Astrocyte (in vitro differentiated cells and primary cell): ENCODE measurements at regions not wholly inside any gene's neighbourhood (a gene's known extent, or its start where the extent isn't known, plus 50 kb on each side); places are given as distances from the start of the nearest gene placed in this dataset.

Experiments
- DNase-seq: peaks from one replicate; pipeline ENCODE4 v3.0.0-alpha.2; 2010; ENCODE audit warnings: low read depth
- FAIRE-seq: peaks from 2 replicates; lab custom pipeline; 2011; peaks lifted over from hg19 to GRCh38; lab: Jason Lieb, UNC
- H2AFZ ChIP-seq: 2 replicates; pipeline ENCODE4 v1.6.0; 2012; ENCODE audit warnings: low read depth, low read length, inconsistent platforms
- H3K27ac ChIP-seq: 2 replicates; pipeline ENCODE4 v1.5.1; 2011; ENCODE audit warnings: low read depth, low read length, inconsistent platforms
- H3K27me3 ChIP-seq: 2 replicates; pipeline ENCODE4 v1.6.0; 2011; ENCODE audit warnings: low read length, inconsistent platforms; ENCODE audit not compliant: insufficient read depth
- H3K36me3 ChIP-seq: 2 replicates; pipeline ENCODE4 v1.5.1; 2011; ENCODE audit warnings: low read length, inconsistent platforms; ENCODE audit not compliant: insufficient read depth
- H3K4me1 ChIP-seq: 2 replicates; pipeline ENCODE4 v1.5.1; 2011; ENCODE audit warnings: low read length, inconsistent platforms; ENCODE audit not compliant: insufficient read depth
- H3K4me2 ChIP-seq: 2 replicates; pipeline ENCODE4 v1.6.0; 2012; ENCODE audit warnings: low read length, inconsistent platforms
- H3K4me3 ChIP-seq: 2 replicates; pipeline ENCODE4 v1.5.1; 2011; ENCODE audit warnings: low read depth, mild to moderate bottlenecking, low read length, inconsistent platforms; ENCODE audit not compliant: insufficient read depth
- H3K79me2 ChIP-seq: 2 replicates; pipeline ENCODE4 v1.6.0; 2012; ENCODE audit warnings: mild to moderate bottlenecking, low read length, inconsistent platforms; ENCODE audit not compliant: insufficient read depth
- H3K9ac ChIP-seq: 2 replicates; pipeline ENCODE4 v1.6.0; 2012; ENCODE audit warnings: mild to moderate bottlenecking, low read length, inconsistent platforms
- H3K9me3 ChIP-seq: 2 replicates; pipeline ENCODE4 v1.5.1; 2012; ENCODE audit warnings: low read depth, mild to moderate bottlenecking, low read length, inconsistent platforms; ENCODE audit not compliant: insufficient read depth
- H4K20me1 ChIP-seq: 2 replicates; pipeline ENCODE4 v1.6.0; 2012; ENCODE audit warnings: low read length, inconsistent platforms; ENCODE audit not compliant: insufficient read depth
- H3K27ac Mint-ChIP-seq: one replicate; pipeline ENCODE4 v1.8.0; 2021; ENCODE audit warnings: mild to moderate bottlenecking, mixed read lengths; ENCODE audit not compliant: unreplicated experiment
- H3K27me3 Mint-ChIP-seq: one replicate; pipeline ENCODE4 v1.8.0; 2021; ENCODE audit warnings: low read depth, mixed read lengths; ENCODE audit not compliant: unreplicated experiment
- H3K36me3 Mint-ChIP-seq: one replicate; pipeline ENCODE4 v1.8.0; 2021; ENCODE audit warnings: low read depth, mixed read lengths; ENCODE audit not compliant: unreplicated experiment
- H3K4me1 Mint-ChIP-seq: one replicate; pipeline ENCODE4 v1.8.0; 2021; ENCODE audit warnings: low read depth, mixed read lengths; ENCODE audit not compliant: unreplicated experiment
- H3K4me3 Mint-ChIP-seq: one replicate; pipeline ENCODE4 v1.8.0; 2021; ENCODE audit warnings: mild to moderate bottlenecking, moderate library complexity, mixed read lengths; ENCODE audit not compliant: unreplicated experiment
- H3K9me3 Mint-ChIP-seq: one replicate; pipeline ENCODE4 v1.8.0; 2021; ENCODE audit warnings: mild to moderate bottlenecking, mixed read lengths; ENCODE audit not compliant: unreplicated experiment
- CTCF ChIP-seq: IDR thresholded peaks from 2 replicates; pipeline ENCODE4 v1.5.1; 2011; ENCODE audit warnings: low read depth, mild to moderate bottlenecking, inconsistent platforms, low read length, moderate library complexity; ENCODE audit not compliant: insufficient read depth
- EZH2 ChIP-seq: IDR thresholded peaks from 2 replicates; pipeline ENCODE4 v1.6.1; 2012; ENCODE audit warnings: mild to moderate bottlenecking, low read length, inconsistent platforms; ENCODE audit not compliant: insufficient read depth

- no peak for FAIRE-seq
- Histone ChIP-seq H3K4me1 (peaks cover 12% of the 10 kb centered on the region), H4K20me1 (no peaks in the 10 kb centered on the region), H3K9ac (peak overlapping the region; percentile 52), H3K4me2 (peak overlapping the region; percentile 70), H3K27ac (peak overlapping the region; percentile 69), H3K9me3 (no peaks in the 10 kb centered on the region), H3K79me2 (no peaks in the 10 kb centered on the region), H3K4me3 (no peak overlapping the region), H3K36me3 (no peaks in the 10 kb centered on the region), H2AFZ (no peak overlapping the region), H3K27me3 (no peaks in the 10 kb centered on the region)
- H3K27me3 Mint-ChIP-seq = no peaks in the 10 kb centered on the region
- TF ChIP-seq EZH2 (no peak), CTCF (no peak)
- peaks cover 8% of the 10 kb centered on the region for H3K9me3 Mint-ChIP-seq
- peak; percentile 85 for DNase-seq
- no peak overlapping the region for H3K4me3 Mint-ChIP-seq
- peaks cover 42% of the 10 kb centered on the region for H3K4me1 Mint-ChIP-seq
- peak overlapping the region; percentile 86 for H3K27ac Mint-ChIP-seq
- H3K36me3 Mint-ChIP-seq = peaks cover 9% of the 10 kb centered on the region
Observed at GRCh38 chr5:167916706-167917105, 374.7 kb upstream of the WWC1 start.

GRCh38 chr5:167918184-167918812, 373.1 kb upstream of the WWC1 start:
- Histone ChIP-seq H2AFZ (no peak overlapping the region), H3K4me3 (no peak overlapping the region), H3K4me1 (peaks cover 12% of the 10 kb centered on the region), H3K27me3 (no peaks in the 10 kb centered on the region), H3K27ac (no peak overlapping the region), H3K9ac (no peak overlapping the region), H3K4me2 (no peak overlapping the region), H3K79me2 (no peaks in the 10 kb centered on the region), H3K9me3 (no peaks in the 10 kb centered on the region), H3K36me3 (no peaks in the 10 kb centered on the region), H4K20me1 (no peaks in the 10 kb centered on the region)
- DNase-seq (no peak), FAIRE-seq (no peak)
- no peak overlapping the region for H3K4me3 Mint-ChIP-seq
- peaks cover 9% of the 10 kb centered on the region for H3K36me3 Mint-ChIP-seq
- peaks cover 10% of the 10 kb centered on the region for H3K9me3 Mint-ChIP-seq
- peaks cover 28% of the 10 kb centered on the region for H3K4me1 Mint-ChIP-seq
- no peak overlapping the region for H3K27ac Mint-ChIP-seq
- TF ChIP-seq CTCF (no peak), EZH2 (no peak)
- no peaks in the 10 kb centered on the region for H3K27me3 Mint-ChIP-seq

GRCh38 chr5:167918813-167919483, 372.5 kb upstream of the WWC1 start:
- H3K36me3 Mint-ChIP-seq = peaks cover 11% of the 10 kb centered on the region
- H3K27me3 Mint-ChIP-seq = no peaks in the 10 kb centered on the region
- H3K4me3 ChIP-seq = no peak overlapping the region
- DNase-seq (peak; percentile 60), FAIRE-seq (no peak)
- H3K9ac ChIP-seq = no peak overlapping the region
- H3K4me2 ChIP-seq = no peak overlapping the region
- peaks cover 12% of the 10 kb centered on the region for H3K4me1 ChIP-seq
- H4K20me1 ChIP-seq = no peaks in the 10 kb centered on the region
- no peak overlapping the region for H3K27ac ChIP-seq
- no peak overlapping the region for H2AFZ ChIP-seq
- H3K79me2 ChIP-seq = no peaks in the 10 kb centered on the region
- H3K27me3 ChIP-seq = no peaks in the 10 kb centered on the region
- H3K27ac Mint-ChIP-seq = no peak overlapping the region
- no peak for TF ChIP-seq EZH2
- TF ChIP-seq CTCF = no peak
- peaks cover 10% of the 10 kb centered on the region for H3K9me3 Mint-ChIP-seq
- no peak overlapping the region for H3K4me3 Mint-ChIP-seq
- H3K4me1 Mint-ChIP-seq = peaks cover 32% of the 10 kb centered on the region
- H3K9me3 ChIP-seq = no peaks in the 10 kb centered on the region
- H3K36me3 ChIP-seq = no peaks in the 10 kb centered on the region
